ENCODE measurements at regions not wholly inside any gene's neighbourhood (a gene's known extent, or its start where the extent isn't known, plus 50 kb on each side); places are given as distances from the start of the nearest gene placed in this dataset.

GRCh38 chr7:54245020-54245419, 297.2 kb upstream of the VSTM2A start:
- no peak for TF ChIP-seq EZH2 (IDR thresholded peaks at IDR 0.05; ENCODE audit: borderline replicate concordance, low read length)
- TF ChIP-seq CTCF (IDR thresholded peaks at IDR 0.05; ENCODE audit: low read length) = no peak
